SU-DHL-6 (cell line): ENCODE measurements at regions not wholly inside any gene's neighbourhood (a gene's known extent, or its start where the extent isn't known, plus 50 kb on each side); places are given as distances from the start of the nearest gene placed in this dataset.

Experiments
- H2AFZ ChIP-seq: fragments of 200-600 bp; sonication (generic); 2 replicates; pipeline ENCODE4 v1.6.1; 2014; ENCODE audit warnings: low read depth, mild to moderate bottlenecking, moderate library complexity, mixed read lengths, antibody characterized with exemption, low read length; ENCODE audit not compliant: severe bottlenecking
- H3F3A ChIP-seq: fragments of 200-600 bp; shearing (Covaris generic); 2 replicates; pipeline ENCODE4 v1.6.0; 2016; ENCODE audit warnings: antibody characterized with exemption, mild to moderate bottlenecking; ENCODE audit not compliant: insufficient read depth
- H3K27ac ChIP-seq: fragments of 200-600 bp; sonication (generic); 2 replicates; pipeline ENCODE4 v1.5.1; 2016; ENCODE audit warnings: low read depth, mild to moderate bottlenecking, low read length, moderate library complexity, mixed read lengths
- H3K27me3 ChIP-seq: fragments of 200-600 bp; sonication (generic), shearing (Covaris generic); 2 replicates; pipeline ENCODE4 v1.6.0; 2014; ENCODE audit warnings: mild to moderate bottlenecking, low read length
- H3K36me3 ChIP-seq: fragments of 200-600 bp; sonication (generic); 2 replicates; pipeline ENCODE4 v1.6.1; 2014; ENCODE audit warnings: mild to moderate bottlenecking, low read length, mixed read lengths
- H3K4me2 ChIP-seq: fragments of 300-600, 200-600 bp; shearing (Covaris generic), sonication (generic); 2 replicates; pipeline ENCODE4 v1.6.0; 2014; ENCODE audit warnings: low read length, low read depth, mild to moderate bottlenecking; ENCODE audit not compliant: poor library complexity, severe bottlenecking
- H3K4me3 ChIP-seq: fragments of 200-600 bp; sonication (generic); 2 replicates; pipeline ENCODE4 v1.5.1; 2014; ENCODE audit warnings: antibody characterized with exemption, low read length, mild to moderate bottlenecking, mixed read lengths; ENCODE audit not compliant: insufficient read depth, poor library complexity, severe bottlenecking
- H3K79me2 ChIP-seq: fragments of 200-600 bp; sonication (generic); 2 replicates; pipeline ENCODE4 v1.6.1; 2014; ENCODE audit warnings: mild to moderate bottlenecking, low read length, moderate library complexity; ENCODE audit not compliant: insufficient read depth
- H3K9ac ChIP-seq: fragments of 200-600 bp; sonication (generic); 2 replicates; pipeline ENCODE4 v1.7.0; 2014; ENCODE audit warnings: mild to moderate bottlenecking, low read length
- H3K9me2 ChIP-seq: fragments of 200-600 bp; sonication (generic); replicated peaks from 2 replicates; pipeline ENCODE4 v1.6.1; 2014; ENCODE audit warnings: low read length; ENCODE audit not compliant: insufficient read depth
- H3K9me3 ChIP-seq: fragments of 200-600 bp; sonication (generic); 2 replicates; pipeline ENCODE4 v1.6.1; 2014; ENCODE audit warnings: low read length, mixed read lengths; ENCODE audit not compliant: insufficient read depth
- H4K20me1 ChIP-seq: fragments of 200-600 bp; sonication (generic); 2 replicates; pipeline ENCODE4 v1.6.1; 2014; ENCODE audit warnings: low read depth, mild to moderate bottlenecking, antibody characterized with exemption, low read length, moderate library complexity, mixed read lengths
- EZH2phosphoT487 ChIP-seq: fragments of 200-600 bp; sonication (generic), shearing (Covaris generic); conservative IDR thresholded peaks from 2 replicates; pipeline ENCODE4 v1.6.1; 2018; ENCODE audit warnings: mild to moderate bottlenecking, antibody characterized with exemption, low read length, moderate library complexity, mixed read lengths
- TF ChIP-seq, protein P1 (sequence below): fragments of 200-600 bp; sonication (generic); IDR thresholded peaks from one replicate; pipeline ENCODE4 v1.5.1; 2017; ENCODE audit warnings: antibody characterized with exemption, mild to moderate bottlenecking, low read length, moderate library complexity; ENCODE audit not compliant: insufficient read depth, poor library complexity, severe bottlenecking

DNA sequence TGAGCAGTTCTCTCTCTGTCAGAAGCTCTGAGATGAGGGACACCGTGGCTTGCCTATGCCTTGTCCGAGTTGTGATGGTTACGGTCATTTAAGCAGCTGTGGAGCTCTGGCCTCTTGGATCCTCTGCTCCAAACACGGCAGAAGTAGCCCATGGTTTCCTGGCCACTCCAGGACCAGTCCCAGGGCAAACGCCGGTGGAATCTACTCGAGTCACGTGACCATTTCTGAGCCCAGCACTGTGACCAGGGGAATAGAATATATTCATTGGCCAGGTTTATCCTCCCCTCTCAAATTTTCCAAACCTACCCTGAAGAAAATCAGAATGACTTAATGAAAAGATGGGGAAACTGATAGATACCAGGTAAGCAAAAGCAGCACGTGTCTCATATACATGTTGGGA lies 152.8 kb downstream of the TTLL2 start:
- Histone ChIP-seq H3K79me2 (no peaks in the 10 kb centered on the region), H2AFZ (no peak overlapping the region), H3K27ac (no peak overlapping the region), H3K9me2 (no peaks in the 10 kb centered on the region), H3K27me3 (no peaks in the 10 kb centered on the region), H3K4me3 (no peak overlapping the region), H4K20me1 (no peaks in the 10 kb centered on the region), H3K9ac (no peak overlapping the region), H3K9me3 (no peaks in the 10 kb centered on the region), H3K36me3 (no peaks in the 10 kb centered on the region), H3K4me2 (no peak overlapping the region), H3F3A (no peaks in the 10 kb centered on the region)
- TF ChIP-seq, protein P1, sequence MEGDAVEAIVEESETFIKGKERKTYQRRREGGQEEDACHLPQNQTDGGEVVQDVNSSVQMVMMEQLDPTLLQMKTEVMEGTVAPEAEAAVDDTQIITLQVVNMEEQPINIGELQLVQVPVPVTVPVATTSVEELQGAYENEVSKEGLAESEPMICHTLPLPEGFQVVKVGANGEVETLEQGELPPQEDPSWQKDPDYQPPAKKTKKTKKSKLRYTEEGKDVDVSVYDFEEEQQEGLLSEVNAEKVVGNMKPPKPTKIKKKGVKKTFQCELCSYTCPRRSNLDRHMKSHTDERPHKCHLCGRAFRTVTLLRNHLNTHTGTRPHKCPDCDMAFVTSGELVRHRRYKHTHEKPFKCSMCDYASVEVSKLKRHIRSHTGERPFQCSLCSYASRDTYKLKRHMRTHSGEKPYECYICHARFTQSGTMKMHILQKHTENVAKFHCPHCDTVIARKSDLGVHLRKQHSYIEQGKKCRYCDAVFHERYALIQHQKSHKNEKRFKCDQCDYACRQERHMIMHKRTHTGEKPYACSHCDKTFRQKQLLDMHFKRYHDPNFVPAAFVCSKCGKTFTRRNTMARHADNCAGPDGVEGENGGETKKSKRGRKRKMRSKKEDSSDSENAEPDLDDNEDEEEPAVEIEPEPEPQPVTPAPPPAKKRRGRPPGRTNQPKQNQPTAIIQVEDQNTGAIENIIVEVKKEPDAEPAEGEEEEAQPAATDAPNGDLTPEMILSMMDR: no peak
- no peak for TF ChIP-seq EZH2phosphoT487

GRCh38 chr6:167479301-167479700 lies 154.4 kb downstream of the TTLL2 start:
- no peaks in the 10 kb centered on the region for H4K20me1 ChIP-seq
- no peak overlapping the region for H3K9ac ChIP-seq
- H3K36me3 ChIP-seq: no peaks in the 10 kb centered on the region
- no peak for TF ChIP-seq EZH2phosphoT487
- TF ChIP-seq, protein P1: no peak
- H3K79me2 ChIP-seq: no peaks in the 10 kb centered on the region
- no peak overlapping the region for H3K4me3 ChIP-seq
- H2AFZ ChIP-seq: no peak overlapping the region
- H3K9me3 ChIP-seq: no peaks in the 10 kb centered on the region
- no peaks in the 10 kb centered on the region for H3K9me2 ChIP-seq
- H3K27me3 ChIP-seq: no peaks in the 10 kb centered on the region
- H3K27ac ChIP-seq: no peak overlapping the region
- no peaks in the 10 kb centered on the region for H3F3A ChIP-seq
- no peak overlapping the region for H3K4me2 ChIP-seq

DNA sequence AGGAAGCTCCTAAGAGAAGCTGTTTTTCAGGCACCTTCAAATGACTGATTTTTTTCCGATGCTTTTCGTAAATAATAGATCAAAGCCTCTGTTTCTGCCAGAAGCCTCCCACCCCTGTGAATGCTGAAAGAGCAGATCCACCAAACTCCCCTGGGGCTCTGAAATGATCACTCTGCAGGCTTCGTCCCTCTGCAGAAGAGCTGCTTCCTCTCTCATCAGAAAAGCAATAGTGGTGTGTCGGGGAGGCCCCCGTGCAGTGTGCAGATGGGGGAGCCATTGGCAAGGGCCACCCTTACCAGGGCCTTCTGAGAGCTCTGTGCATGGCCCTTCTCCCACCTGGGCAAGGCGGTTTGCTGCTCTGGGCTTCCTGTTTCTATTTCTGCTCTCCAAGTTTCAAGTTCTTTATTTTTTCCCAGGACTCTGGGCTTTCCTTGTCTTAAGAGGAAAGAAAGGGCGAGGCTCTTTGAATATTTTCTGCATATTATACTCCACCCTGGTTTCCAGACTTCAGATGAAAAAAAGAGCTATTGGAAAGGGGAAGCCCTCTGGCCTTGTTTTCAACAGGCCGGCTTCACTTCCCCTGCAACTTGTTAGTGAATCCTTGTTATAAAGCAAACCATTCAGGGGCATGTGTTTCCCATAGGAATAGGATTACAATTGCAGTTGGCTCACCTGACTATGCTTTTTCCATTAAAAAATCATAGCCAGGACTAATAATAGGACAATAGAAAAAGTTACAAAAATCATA lies 155.2 kb downstream of the TTLL2 start:
- TF ChIP-seq EZH2phosphoT487: no peak
- TF ChIP-seq, protein P1: no peak
- Histone ChIP-seq H3K79me2 (no peaks in the 10 kb centered on the region), H3K36me3 (no peaks in the 10 kb centered on the region), H3K27ac (no peak overlapping the region), H3K27me3 (no peaks in the 10 kb centered on the region), H3K9me2 (no peaks in the 10 kb centered on the region), H3K4me3 (no peak overlapping the region), H2AFZ (no peak overlapping the region), H4K20me1 (no peaks in the 10 kb centered on the region), H3F3A (no peaks in the 10 kb centered on the region), H3K9ac (no peak overlapping the region), H3K4me2 (no peak overlapping the region), H3K9me3 (no peaks in the 10 kb centered on the region)
